ENCODE measurements at regions not wholly inside any gene's neighbourhood (a gene's known extent, or its start where the extent isn't known, plus 50 kb on each side); places are given as distances from the start of the nearest gene placed in this dataset.

DNA sequence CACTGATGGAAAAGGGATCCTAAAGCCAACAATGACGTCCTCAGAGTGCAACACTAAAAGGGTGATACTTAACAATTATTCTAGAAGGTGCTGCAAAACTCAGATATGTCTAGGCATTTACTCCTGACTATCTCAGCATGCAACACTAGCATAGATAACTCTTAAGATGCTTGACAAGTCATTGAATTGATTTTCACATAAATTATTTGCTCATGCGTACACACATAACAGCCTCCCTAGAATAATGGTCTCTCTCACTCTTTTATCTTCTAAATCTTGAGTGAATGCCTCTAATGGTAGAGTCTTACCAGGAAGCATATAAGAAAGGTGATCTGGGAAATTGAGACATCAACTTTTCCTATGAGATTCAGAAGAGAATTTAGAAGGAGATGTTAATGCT is 1283.7 kb downstream of the MRPL39 start:
- H3K36me3 ChIP-seq (ENCODE audit: control insufficient read depth in 2 of 2, insufficient read depth in 1 of 2, low read length in 2 of 2): no peaks in the 10 kb centered on the region
- H3K4me3 ChIP-seq (ENCODE audit: low read depth, low read length): no peak overlapping the region
- no peak overlapping the region for H3K27ac ChIP-seq (ENCODE audit: extremely low read depth, low read depth, low read length)
- H3K4me1 ChIP-seq (ENCODE audit: control insufficient read depth, insufficient read depth, low read length): no peaks in the 10 kb centered on the region
- ChIA-PET CTCF (no interaction called here), POLR2A (no interaction called here)
- no peaks in the 10 kb centered on the region for H3K9me3 ChIP-seq (ENCODE audit: control insufficient read depth, insufficient read depth, low read depth, low read length)
- TF ChIP-seq, protein P1, sequence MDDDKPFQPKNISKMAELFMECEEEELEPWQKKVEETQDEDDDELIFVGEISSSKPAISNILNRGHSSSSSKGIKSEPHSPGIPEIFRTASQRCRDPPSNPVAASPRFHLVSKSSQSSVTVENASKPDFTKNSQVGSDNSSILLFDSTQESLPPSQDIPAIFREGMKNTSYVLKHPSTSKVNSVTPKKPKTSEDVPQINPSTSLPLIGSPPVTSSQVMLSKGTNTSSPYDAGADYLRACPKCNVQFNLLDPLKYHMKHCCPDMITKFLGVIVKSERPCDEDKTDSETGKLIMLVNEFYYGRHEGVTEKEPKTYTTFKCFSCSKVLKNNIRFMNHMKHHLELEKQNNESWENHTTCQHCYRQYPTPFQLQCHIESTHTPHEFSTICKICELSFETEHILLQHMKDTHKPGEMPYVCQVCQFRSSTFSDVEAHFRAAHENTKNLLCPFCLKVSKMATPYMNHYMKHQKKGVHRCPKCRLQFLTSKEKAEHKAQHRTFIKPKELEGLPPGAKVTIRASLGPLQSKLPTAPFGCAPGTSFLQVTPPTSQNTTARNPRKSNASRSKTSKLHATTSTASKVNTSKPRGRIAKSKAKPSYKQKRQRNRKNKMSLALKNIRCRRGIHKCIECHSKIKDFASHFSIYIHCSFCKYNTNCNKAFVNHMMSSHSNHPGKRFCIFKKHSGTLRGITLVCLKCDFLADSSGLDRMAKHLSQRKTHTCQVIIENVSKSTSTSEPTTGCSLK (tag by site-specific recombination; IDR thresholded peaks at IDR 0.05): no peak
- TF ChIP-seq, protein P2, sequence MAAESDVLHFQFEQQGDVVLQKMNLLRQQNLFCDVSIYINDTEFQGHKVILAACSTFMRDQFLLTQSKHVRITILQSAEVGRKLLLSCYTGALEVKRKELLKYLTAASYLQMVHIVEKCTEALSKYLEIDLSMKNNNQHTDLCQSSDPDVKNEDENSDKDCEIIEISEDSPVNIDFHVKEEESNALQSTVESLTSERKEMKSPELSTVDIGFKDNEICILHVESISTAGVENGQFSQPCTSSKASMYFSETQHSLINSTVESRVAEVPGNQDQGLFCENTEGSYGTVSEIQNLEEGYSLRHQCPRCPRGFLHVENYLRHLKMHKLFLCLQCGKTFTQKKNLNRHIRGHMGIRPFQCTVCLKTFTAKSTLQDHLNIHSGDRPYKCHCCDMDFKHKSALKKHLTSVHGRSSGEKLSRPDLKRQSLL (tag by site-specific recombination; IDR thresholded peaks at IDR 0.05): no peak
- TF ChIP-seq ZNF221 (tag by site-specific recombination; IDR thresholded peaks at IDR 0.05; ENCODE audit: borderline replicate concordance): no peak

DNA sequence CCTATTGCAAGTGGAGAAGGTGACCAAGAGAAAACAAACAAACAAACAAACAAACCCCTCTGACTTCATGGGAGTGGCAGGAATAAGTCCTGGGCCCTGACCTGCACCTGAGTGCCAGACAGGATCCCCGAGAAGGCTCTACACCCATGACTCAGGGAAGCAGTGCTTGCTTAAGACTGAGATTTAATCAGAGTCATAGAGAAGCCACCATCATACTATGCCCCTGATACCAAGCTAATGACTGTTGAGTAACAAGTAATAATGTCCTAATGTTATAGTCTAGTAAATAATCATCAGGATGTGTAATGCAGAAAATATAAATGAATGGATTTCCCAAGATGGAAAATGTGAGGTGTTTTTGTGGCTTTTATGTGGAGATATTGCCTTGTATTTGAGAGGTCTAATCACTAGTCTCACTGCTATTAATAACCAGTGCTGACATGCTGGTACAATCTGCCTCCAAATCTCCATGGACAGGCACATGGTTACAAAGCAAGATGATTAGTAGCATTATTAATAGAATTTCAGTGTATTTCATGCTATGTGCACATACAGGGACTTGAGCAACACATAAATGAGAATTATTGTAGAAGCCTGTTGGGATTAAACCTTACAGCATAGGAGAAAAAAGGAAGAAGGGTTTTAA is 1290.9 kb downstream of the MRPL39 start:
- no peaks in the 10 kb centered on the region for H3K36me3 ChIP-seq (ENCODE audit: control insufficient read depth in 2 of 2, insufficient read depth in 1 of 2, low read length in 2 of 2)
- H3K4me1 ChIP-seq (ENCODE audit: control insufficient read depth, insufficient read depth, low read length): no peaks in the 10 kb centered on the region
- H3K9me3 ChIP-seq (ENCODE audit: control insufficient read depth, insufficient read depth, low read depth, low read length): no peaks in the 10 kb centered on the region
- CTCF ChIA-PET: no interaction called here
- no peak for TF ChIP-seq ZNF701 (tag by site-specific recombination; IDR thresholded peaks at IDR 0.05)
- no peak for TF ChIP-seq ZNF146 (tag by site-specific recombination; IDR thresholded peaks at IDR 0.05)
- TF ChIP-seq ZNF248 (tag by site-specific recombination; IDR thresholded peaks at IDR 0.05): no peak
- no peak for TF ChIP-seq ZNF600 (tag by site-specific recombination; IDR thresholded peaks at IDR 0.05)
- no peak for TF ChIP-seq ZNF843 (tag by site-specific recombination; IDR thresholded peaks at IDR 0.05)
- TF ChIP-seq ZNF529 (tag by site-specific recombination; IDR thresholded peaks at IDR 0.05; ENCODE audit: insufficient replicate concordance): no peak
- no peak overlapping the region for H3K4me3 ChIP-seq (ENCODE audit: low read depth, low read length)
- POLR2A ChIA-PET: no interaction called here
- H3K27ac ChIP-seq (ENCODE audit: extremely low read depth, low read depth, low read length): no peak overlapping the region

DNA sequence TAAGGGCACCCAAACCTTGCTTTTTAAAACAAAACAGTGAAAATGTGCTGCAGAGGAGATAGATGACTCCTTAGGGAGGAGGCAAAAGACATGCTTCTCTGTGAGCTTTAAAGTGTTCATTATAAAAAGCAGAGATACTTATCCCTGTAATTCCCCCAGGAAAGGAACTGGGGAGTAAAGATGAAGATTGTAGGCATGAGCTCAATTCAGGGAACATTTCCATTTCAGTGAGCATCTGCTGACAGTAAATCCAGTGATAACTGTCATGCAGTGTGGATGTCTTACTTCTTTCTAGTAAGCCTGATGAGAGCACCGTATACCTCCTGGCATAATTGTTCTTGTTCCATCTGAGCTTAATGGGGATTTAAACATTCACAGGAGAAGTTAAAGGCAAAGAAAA is 1296.5 kb downstream of the MRPL39 start:
- ChIA-PET POLR2A (no interaction called here), CTCF (no interaction called here)
- Histone ChIP-seq H3K9me3 (ENCODE audit: control insufficient read depth, insufficient read depth, low read depth, low read length) (no peaks in the 10 kb centered on the region; the same call in 1 of the 2 replicates), H3K4me3 (ENCODE audit: low read depth, low read length) (no peak overlapping the region), H3K27ac (ENCODE audit: extremely low read depth, low read depth, low read length) (no peak overlapping the region), H3K36me3 (ENCODE audit: control insufficient read depth in 2 of 2, insufficient read depth in 1 of 2, low read length in 2 of 2) (no peaks in the 10 kb centered on the region), H3K4me1 (ENCODE audit: control insufficient read depth, insufficient read depth, low read length) (no peaks in the 10 kb centered on the region)
- TF ChIP-seq ZNF843 (tag by site-specific recombination; IDR thresholded peaks at IDR 0.05) (no peak), SP2 (tag by site-specific recombination; IDR thresholded peaks at IDR 0.05) (no peak), SCRT1 (tag by site-specific recombination; IDR thresholded peaks at IDR 0.05; ENCODE audit: borderline replicate concordance) (no peak), SCRT2 (tag by site-specific recombination; IDR thresholded peaks at IDR 0.05) (no peak), ZBTB17 (tag by site-specific recombination; IDR thresholded peaks at IDR 0.05) (no peak), ZNF404 (tag by site-specific recombination; IDR thresholded peaks at IDR 0.05) (no peak), ZNF629 (tag by site-specific recombination; IDR thresholded peaks at IDR 0.05) (no peak), SALL2 (tag by site-specific recombination; IDR thresholded peaks at IDR 0.05; ENCODE audit: borderline replicate concordance) (no peak), ZNF585B (tag by site-specific recombination; IDR thresholded peaks at IDR 0.05) (no peak), ZNF146 (tag by site-specific recombination; IDR thresholded peaks at IDR 0.05) (no peak), ZNF555 (tag by site-specific recombination; conservative IDR thresholded peaks at IDR 0.05) (no peak), KLF1 (tag by site-specific recombination; IDR thresholded peaks at IDR 0.05) (no peak), ZFP69B (tag by site-specific recombination; IDR thresholded peaks at IDR 0.05) (no peak), GLIS2 (tag by site-specific recombination; IDR thresholded peaks at IDR 0.05) (no peak), ZSCAN23 (tag by site-specific recombination; IDR thresholded peaks at IDR 0.05) (no peak), KLF16 (tag by site-specific recombination; IDR thresholded peaks at IDR 0.05) (no peak), ZBTB48 (tag by site-specific recombination; IDR thresholded peaks at IDR 0.05) (no peak)
- TF ChIP-seq, protein P3, sequence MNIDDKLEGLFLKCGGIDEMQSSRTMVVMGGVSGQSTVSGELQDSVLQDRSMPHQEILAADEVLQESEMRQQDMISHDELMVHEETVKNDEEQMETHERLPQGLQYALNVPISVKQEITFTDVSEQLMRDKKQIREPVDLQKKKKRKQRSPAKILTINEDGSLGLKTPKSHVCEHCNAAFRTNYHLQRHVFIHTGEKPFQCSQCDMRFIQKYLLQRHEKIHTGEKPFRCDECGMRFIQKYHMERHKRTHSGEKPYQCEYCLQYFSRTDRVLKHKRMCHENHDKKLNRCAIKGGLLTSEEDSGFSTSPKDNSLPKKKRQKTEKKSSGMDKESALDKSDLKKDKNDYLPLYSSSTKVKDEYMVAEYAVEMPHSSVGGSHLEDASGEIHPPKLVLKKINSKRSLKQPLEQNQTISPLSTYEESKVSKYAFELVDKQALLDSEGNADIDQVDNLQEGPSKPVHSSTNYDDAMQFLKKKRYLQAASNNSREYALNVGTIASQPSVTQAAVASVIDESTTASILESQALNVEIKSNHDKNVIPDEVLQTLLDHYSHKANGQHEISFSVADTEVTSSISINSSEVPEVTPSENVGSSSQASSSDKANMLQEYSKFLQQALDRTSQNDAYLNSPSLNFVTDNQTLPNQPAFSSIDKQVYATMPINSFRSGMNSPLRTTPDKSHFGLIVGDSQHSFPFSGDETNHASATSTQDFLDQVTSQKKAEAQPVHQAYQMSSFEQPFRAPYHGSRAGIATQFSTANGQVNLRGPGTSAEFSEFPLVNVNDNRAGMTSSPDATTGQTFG (tag by site-specific recombination; IDR thresholded peaks at IDR 0.05; ENCODE audit: borderline replicate concordance): no peak
- TF ChIP-seq, protein P4, sequence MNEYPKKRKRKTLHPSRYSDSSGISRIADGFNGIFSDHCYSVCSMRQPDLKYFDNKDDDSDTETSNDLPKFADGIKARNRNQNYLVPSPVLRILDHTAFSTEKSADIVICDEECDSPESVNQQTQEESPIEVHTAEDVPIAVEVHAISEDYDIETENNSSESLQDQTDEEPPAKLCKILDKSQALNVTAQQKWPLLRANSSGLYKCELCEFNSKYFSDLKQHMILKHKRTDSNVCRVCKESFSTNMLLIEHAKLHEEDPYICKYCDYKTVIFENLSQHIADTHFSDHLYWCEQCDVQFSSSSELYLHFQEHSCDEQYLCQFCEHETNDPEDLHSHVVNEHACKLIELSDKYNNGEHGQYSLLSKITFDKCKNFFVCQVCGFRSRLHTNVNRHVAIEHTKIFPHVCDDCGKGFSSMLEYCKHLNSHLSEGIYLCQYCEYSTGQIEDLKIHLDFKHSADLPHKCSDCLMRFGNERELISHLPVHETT (tag by site-specific recombination; IDR thresholded peaks at IDR 0.05): no peak

Data from HEK293 (cell line).